Fibroblast of upper back skin (primary cell): ENCODE measurements at regions not wholly inside any gene's neighbourhood (a gene's known extent, or its start where the extent isn't known, plus 50 kb on each side); places are given as distances from the start of the nearest gene placed in this dataset.
"Not testable (repeated sequence)": the region's sequence is repeated elsewhere in the genome, so short reads cannot be mapped to it uniquely, and the experiment has no call there.

ENCODE experiments used
- DNase-seq: peaks from one replicate; pipeline ENCODE4 v3.0.0-alpha.2; 2013

- no peak for DNase-seq
Measured at GRCh38 chr2:143840194-143840593, 679.7 kb downstream of the ZEB2 start.

- DNase-seq, result no peak
Measured at GRCh38 chr2:143839456-143839855, 680.5 kb downstream of the ZEB2 start.

GRCh38 chr2:143837055-143837454 lies 682.9 kb downstream of the ZEB2 start:
- not testable (repeated sequence) for DNase-seq

- no peak for DNase-seq
Measured at GRCh38 chr2:143835481-143835880, 684.4 kb downstream of the ZEB2 start.

- no peak for DNase-seq
Measured at GRCh38 chr2:143833015-143833660, 686.8 kb downstream of the ZEB2 start.

- DNase-seq, result no peak
Measured at GRCh38 chr2:143830476-143830875, 689.4 kb downstream of the ZEB2 start.

GRCh38 chr2:143828763-143829537 lies 691.0 kb downstream of the ZEB2 start:
- DNase-seq, result no peak

GRCh38 chr2:143824791-143825190 lies 695.1 kb downstream of the ZEB2 start:
- DNase-seq, result no peak

GRCh38 chr2:143823876-143824275 lies 694.7 kb downstream of the ARHGAP15 start:
- DNase-seq, result no peak

GRCh38 chr2:143823296-143823695 lies 694.1 kb downstream of the ARHGAP15 start:
- DNase-seq, result no peak

GRCh38 chr2:143822736-143823135 lies 693.5 kb downstream of the ARHGAP15 start:
- no peak for DNase-seq

- DNase-seq, result no peak
Measured at GRCh38 chr2:143819764-143820163, 690.5 kb downstream of the ARHGAP15 start.

GRCh38 chr2:143819190-143819735 lies 690.0 kb downstream of the ARHGAP15 start:
- DNase-seq, result peak; percentile 37
